HepG2 (cell line): ENCODE measurements at regions not wholly inside any gene's neighbourhood (a gene's known extent, or its start where the extent isn't known, plus 50 kb on each side); places are given as distances from the start of the nearest gene placed in this dataset.

ENCODE experiments used
- ATAC-seq: fragments of 200-7000 bp; cut with Tn5 transposase; 3 replicates; pipeline ENCODE4 v1.9.1; 2020; ENCODE audit warnings: mild to moderate bottlenecking, moderate library complexity
- BruUV-seq: library from RNA; stranded (reverse); fragments of 400-500 nt; replicated peaks from 2 replicates; lab custom pipeline; 2021; lab: Mats Ljungman, UMichigan
- CTCF ChIA-PET: fragments of 300-600 bp; formaldehyde crosslinking; extraction: SDS; loops from one replicate; lab custom pipeline; 2021; ENCODE audit warnings: low total read pairs, inconsistent platforms, low intra/inter-chr PET ratio; lab: Yijun Ruan, JAX
- POLR2A ChIA-PET: fragments of 350-600 bp; sonication (Branson Sonifier 250); formaldehyde crosslinking; loops from one replicate; lab custom pipeline; 2020; ENCODE audit warnings: antibody characterized with exemption, inconsistent platforms; lab: Yijun Ruan, JAX
- DNase-seq: peaks from one replicate; pipeline ENCODE4 v3.0.0-alpha.2; 2015; ENCODE audit warnings: low spot score
- FAIRE-seq: peaks from 3 replicates; lab custom pipeline; 2011; peaks lifted over from hg19 to GRCh38; lab: Jason Lieb, UNC
- H2AFZ ChIP-seq: one replicate; pipeline ENCODE4 v1.6.1; 2011; ENCODE audit warnings: low read length, inconsistent platforms
- H3K27ac ChIP-seq: fragments of 300-600 bp; 3 replicates; pipeline ENCODE4 v1.8.0; 2011; ENCODE audit warnings: mixed run types, mild to moderate bottlenecking, mixed read lengths, low read length, inconsistent platforms; ENCODE audit not compliant: insufficient read depth; ENCODE audit errors: extremely low read length
- H3K27me3 ChIP-seq, 2 experiments: fragments of 200-600 bp in 1 of 2; 2 replicates in 1 of 2; 3 replicates in 1 of 2; pipeline versions ENCODE4 v1.6.0 to v1.8.0; 2011; ENCODE audit warnings: low read length in 2 of 2, mild to moderate bottlenecking in 2 of 2, moderate library complexity in 2 of 2, inconsistent platforms in 1 of 2; ENCODE audit not compliant: insufficient read depth in 2 of 2, control insufficient read depth in 1 of 2
- H3K36me3 ChIP-seq, 2 experiments: fragments of 200-600 bp in 1 of 2; replicated peaks in 1 of 2; 2 replicates in 1 of 2; 3 replicates in 1 of 2; pipeline versions ENCODE4 v1.5.1 to v1.8.0; 2011; ENCODE audit warnings: low read length in 2 of 2, inconsistent platforms in 1 of 2; ENCODE audit not compliant: insufficient read depth in 2 of 2, control insufficient read depth in 1 of 2
- H3K4me1 ChIP-seq: 2 replicates; pipeline ENCODE4 v1.5.1; 2012; ENCODE audit warnings: low read length, inconsistent platforms; ENCODE audit not compliant: insufficient read depth
- H3K4me2 ChIP-seq: 2 replicates; pipeline ENCODE4 v1.6.0; 2011; ENCODE audit warnings: low read depth, low read length, inconsistent platforms
- H3K4me3 ChIP-seq, 3 experiments: fragments of 200-600 bp in 1 of 3; sonication (generic), shearing (Covaris generic) in 1 of 3; replicated peaks in 1 of 3; 2 replicates each; pipeline ENCODE4 v1.5.1; 2011 to 2016; ENCODE audit warnings: low read length in 3 of 3, inconsistent platforms in 2 of 3, low read depth in 2 of 3, mild to moderate bottlenecking in 2 of 3, control low read depth in 1 of 3, mixed read lengths in 1 of 3; ENCODE audit not compliant: insufficient read depth in 1 of 3
- H3K79me2 ChIP-seq: one replicate; pipeline ENCODE4 v1.6.1; 2011; ENCODE audit warnings: low read length, inconsistent platforms; ENCODE audit not compliant: insufficient read depth
- H3K9ac ChIP-seq: 2 replicates; pipeline ENCODE4 v1.6.0; 2011; ENCODE audit warnings: mild to moderate bottlenecking, low read depth, low read length, inconsistent platforms; ENCODE audit not compliant: insufficient read depth
- H3K9me3 ChIP-seq: 2 replicates; pipeline ENCODE4 v1.5.1; 2012; ENCODE audit warnings: mild to moderate bottlenecking, low read length
- H4K20me1 ChIP-seq: 2 replicates; pipeline ENCODE4 v1.6.0; 2011; ENCODE audit warnings: inconsistent platforms, mild to moderate bottlenecking, low read length, moderate library complexity; ENCODE audit not compliant: insufficient read depth
- ATF5 ChIP-seq: sonication (generic); formaldehyde crosslinking; IDR thresholded peaks from 2 replicates; pipeline ENCODE4 v1.4.0; 2020; ENCODE audit warnings: mild to moderate bottlenecking, low read depth, missing genetic modification reagents
- ATM ChIP-seq: fragments of 450-650 bp; IDR thresholded peaks from 2 replicates; pipeline ENCODE4 v1.7.1; 2017; ENCODE audit warnings: mild to moderate bottlenecking, borderline replicate concordance
- MZF1 ChIP-seq: sonication (generic); formaldehyde crosslinking; IDR thresholded peaks from 2 replicates; pipeline ENCODE4 v1.8.1; 2023; ENCODE audit warnings: mild to moderate bottlenecking, missing genetic modification reagents, borderline replicate concordance
- NR2F6 ChIP-seq, 2 experiments: IDR thresholded peaks; 2 replicates each; pipeline ENCODE4 v1.6.1; 2016; ENCODE audit warnings: antibody characterized with exemption in 1 of 2, mild to moderate bottlenecking in 1 of 2
- PCBP1 ChIP-seq: fragments of 200-400 bp; formaldehyde crosslinking; IDR thresholded peaks from 2 replicates; pipeline ENCODE4 v1.6.1; 2017; ENCODE audit warnings: mild to moderate bottlenecking, low read depth, low read length, borderline replicate concordance
- PHB2 ChIP-seq: fragments of 450-650 bp; IDR thresholded peaks from 2 replicates; pipeline ENCODE4 v1.6.1; 2018; ENCODE audit not compliant: partially characterized antibody
- PITX1 ChIP-seq: sonication (generic); formaldehyde crosslinking; IDR thresholded peaks from 2 replicates; pipeline ENCODE4 v1.5.1; 2020; ENCODE audit warnings: mild to moderate bottlenecking, missing genetic modification reagents
- PLSCR1 ChIP-seq: sonication (generic); formaldehyde crosslinking; IDR thresholded peaks from 2 replicates; pipeline ENCODE4 v1.5.0; 2020; ENCODE audit warnings: missing genetic modification reagents, mild to moderate bottlenecking, borderline replicate concordance
- ZBTB49 ChIP-seq: sonication (generic); formaldehyde crosslinking; IDR thresholded peaks from 2 replicates; pipeline ENCODE4 v1.4.0; 2020; ENCODE audit warnings: missing genetic modification reagents, borderline replicate concordance
- ZNF101 ChIP-seq: sonication (generic); formaldehyde crosslinking; IDR thresholded peaks from 2 replicates; pipeline ENCODE4 v1.4.0; 2020; ENCODE audit warnings: mild to moderate bottlenecking, low read depth, missing genetic modification reagents, borderline replicate concordance
- ZNF484 ChIP-seq: sonication (generic); formaldehyde crosslinking; IDR thresholded peaks from 2 replicates; pipeline ENCODE4 v1.5.1; 2020; ENCODE audit warnings: mild to moderate bottlenecking, low read depth, missing genetic modification reagents, borderline replicate concordance
- ZNF574 ChIP-seq: sonication (generic); formaldehyde crosslinking; IDR thresholded peaks from 2 replicates; pipeline ENCODE4 v1.4.0; 2020; ENCODE audit warnings: missing genetic modification reagents
- ZNF639 ChIP-seq: conservative IDR thresholded peaks from 2 replicates; pipeline ENCODE4 v1.6.1; 2018; ENCODE audit warnings: missing genetic modification reagents
- ZNF704 ChIP-seq: sonication (generic); formaldehyde crosslinking; IDR thresholded peaks from 2 replicates; pipeline ENCODE4 v1.8.1; 2023; ENCODE audit warnings: mild to moderate bottlenecking, inconsistent platforms, moderate library complexity, missing genetic modification reagents, borderline replicate concordance
- WGBS: methylation state at CpG from one replicate; pipeline ENCODE4 v1.1.6; 2017; ENCODE audit warnings: low lambda C conversion rate; 5-methylcytosine and 5-hydroxymethylcytosine counted together
- in situ Hi-C: cut with HindIII; loops from 2 replicates; pipeline ENCODE4 v1.10.0; 2017; ENCODE audit warnings: low pct_unique_long_range_greater_than_20kb; ENCODE audit not compliant: extremely low pct_ligation_motif_present
- intact Hi-C: fragments of 100-400 bp; cut with micrococcal nuclease; formaldehyde crosslinking; loops from one replicate; pipeline ENCODE4 v1.10.0; 2022; ENCODE audit not compliant: unreplicated experiment

GRCh38 chr10:130483691-130484467 is 347.7 kb downstream of the GLRX3 start:
- DNase-seq (no peak), FAIRE-seq (no peak), ATAC-seq (no peak)
- in situ Hi-C loops (no loop called here), intact Hi-C loops (no loop called here)
- Histone ChIP-seq H3K4me2 (no peak overlapping the region), H3K27me3 (peaks cover 3 to 12% of the 10 kb centered on the region in 2 experiments; a peak in 3 of 5 replicates), H2AFZ (no peak overlapping the region), H3K36me3 (no peaks in the 10 kb centered on the region), H3K79me2 (no peaks in the 10 kb centered on the region), H3K9ac (no peak overlapping the region), H3K4me3 (no peak overlapping the region), H3K4me1 (no peaks in the 10 kb centered on the region), H4K20me1 (no peaks in the 10 kb centered on the region; the same call in 1 of the 2 replicates), H3K9me3 (no peaks in the 10 kb centered on the region), H3K27ac (no peak overlapping the region)
- ChIA-PET CTCF (no interaction called here), POLR2A (no interaction called here)
- no TSS peak for BruUV-seq
- 16% methylated on average over 11 of the region's 17 CpGs for WGBS
- TF ChIP-seq ZBTB49 (no peak), ATM (no peak), PCBP1 (no peak), ZNF704 (CRISPR knock-in tag) (no peak), ZNF101 (CRISPR knock-in tag) (no peak), ZNF574 (CRISPR knock-in tag) (no peak), PHB2 (no peak), MZF1 (CRISPR knock-in tag) (no peak), PLSCR1 (CRISPR knock-in tag) (no peak), ATF5 (CRISPR knock-in tag) (no peak), ZNF484 (CRISPR knock-in tag) (no peak), ZNF639 (CRISPR knock-in tag) (no peak), PITX1 (no peak), NR2F6 (IDR thresholded peaks at IDR 0.05) (no peak), NR2F6 (CRISPR knock-in tag; IDR thresholded peaks at IDR 0.05) (no peak)
